ENCODE measurements at regions not wholly inside any gene's neighbourhood (a gene's known extent, or its start where the extent isn't known, plus 50 kb on each side); places are given as distances from the start of the nearest gene placed in this dataset.

DNA sequence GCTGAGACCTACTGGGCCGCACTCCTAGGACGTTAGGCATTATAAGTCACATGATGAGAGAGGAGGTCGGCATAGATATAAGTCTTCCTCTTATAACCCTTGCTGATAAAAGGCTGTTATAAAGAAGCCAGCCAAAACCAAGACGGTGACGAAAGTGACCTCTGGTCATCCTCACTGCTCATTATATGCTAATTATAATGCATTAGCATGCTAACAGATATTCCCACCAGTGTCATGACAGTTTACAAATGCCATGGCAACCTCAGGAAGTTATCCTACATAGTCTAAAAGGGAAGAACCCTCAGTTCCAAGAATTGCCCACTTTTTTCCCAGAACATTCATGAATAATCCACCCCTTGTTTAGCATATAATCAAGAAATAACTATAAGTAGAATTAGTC lies 222.4 kb downstream of the TLE1 start:
- TF ChIP-seq, protein P1, sequence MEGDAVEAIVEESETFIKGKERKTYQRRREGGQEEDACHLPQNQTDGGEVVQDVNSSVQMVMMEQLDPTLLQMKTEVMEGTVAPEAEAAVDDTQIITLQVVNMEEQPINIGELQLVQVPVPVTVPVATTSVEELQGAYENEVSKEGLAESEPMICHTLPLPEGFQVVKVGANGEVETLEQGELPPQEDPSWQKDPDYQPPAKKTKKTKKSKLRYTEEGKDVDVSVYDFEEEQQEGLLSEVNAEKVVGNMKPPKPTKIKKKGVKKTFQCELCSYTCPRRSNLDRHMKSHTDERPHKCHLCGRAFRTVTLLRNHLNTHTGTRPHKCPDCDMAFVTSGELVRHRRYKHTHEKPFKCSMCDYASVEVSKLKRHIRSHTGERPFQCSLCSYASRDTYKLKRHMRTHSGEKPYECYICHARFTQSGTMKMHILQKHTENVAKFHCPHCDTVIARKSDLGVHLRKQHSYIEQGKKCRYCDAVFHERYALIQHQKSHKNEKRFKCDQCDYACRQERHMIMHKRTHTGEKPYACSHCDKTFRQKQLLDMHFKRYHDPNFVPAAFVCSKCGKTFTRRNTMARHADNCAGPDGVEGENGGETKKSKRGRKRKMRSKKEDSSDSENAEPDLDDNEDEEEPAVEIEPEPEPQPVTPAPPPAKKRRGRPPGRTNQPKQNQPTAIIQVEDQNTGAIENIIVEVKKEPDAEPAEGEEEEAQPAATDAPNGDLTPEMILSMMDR (IDR thresholded peaks at IDR 0.05) = no peak
- TF ChIP-seq POLR2A (IDR thresholded peaks at IDR 0.05) = no peak
